Astrocyte (in vitro differentiated cells and primary cell): ENCODE measurements at regions not wholly inside any gene's neighbourhood (a gene's known extent, or its start where the extent isn't known, plus 50 kb on each side); places are given as distances from the start of the nearest gene placed in this dataset.

Experiments
- DNase-seq: peaks from one replicate; pipeline ENCODE4 v3.0.0-alpha.2; 2010; ENCODE audit warnings: low read depth
- FAIRE-seq: peaks from 2 replicates; lab custom pipeline; 2011; peaks lifted over from hg19 to GRCh38; lab: Jason Lieb, UNC
- H2AFZ ChIP-seq: 2 replicates; pipeline ENCODE4 v1.6.0; 2012; ENCODE audit warnings: low read depth, low read length, inconsistent platforms
- H3K27ac ChIP-seq: 2 replicates; pipeline ENCODE4 v1.5.1; 2011; ENCODE audit warnings: low read depth, low read length, inconsistent platforms
- H3K27me3 ChIP-seq: 2 replicates; pipeline ENCODE4 v1.6.0; 2011; ENCODE audit warnings: low read length, inconsistent platforms; ENCODE audit not compliant: insufficient read depth
- H3K36me3 ChIP-seq: 2 replicates; pipeline ENCODE4 v1.5.1; 2011; ENCODE audit warnings: low read length, inconsistent platforms; ENCODE audit not compliant: insufficient read depth
- H3K4me1 ChIP-seq: 2 replicates; pipeline ENCODE4 v1.5.1; 2011; ENCODE audit warnings: low read length, inconsistent platforms; ENCODE audit not compliant: insufficient read depth
- H3K4me2 ChIP-seq: 2 replicates; pipeline ENCODE4 v1.6.0; 2012; ENCODE audit warnings: low read length, inconsistent platforms
- H3K4me3 ChIP-seq: 2 replicates; pipeline ENCODE4 v1.5.1; 2011; ENCODE audit warnings: low read depth, mild to moderate bottlenecking, low read length, inconsistent platforms; ENCODE audit not compliant: insufficient read depth
- H3K79me2 ChIP-seq: 2 replicates; pipeline ENCODE4 v1.6.0; 2012; ENCODE audit warnings: mild to moderate bottlenecking, low read length, inconsistent platforms; ENCODE audit not compliant: insufficient read depth
- H3K9ac ChIP-seq: 2 replicates; pipeline ENCODE4 v1.6.0; 2012; ENCODE audit warnings: mild to moderate bottlenecking, low read length, inconsistent platforms
- H3K9me3 ChIP-seq: 2 replicates; pipeline ENCODE4 v1.5.1; 2012; ENCODE audit warnings: low read depth, mild to moderate bottlenecking, low read length, inconsistent platforms; ENCODE audit not compliant: insufficient read depth
- H4K20me1 ChIP-seq: 2 replicates; pipeline ENCODE4 v1.6.0; 2012; ENCODE audit warnings: low read length, inconsistent platforms; ENCODE audit not compliant: insufficient read depth
- H3K27ac Mint-ChIP-seq: one replicate; pipeline ENCODE4 v1.8.0; 2021; ENCODE audit warnings: mild to moderate bottlenecking, mixed read lengths; ENCODE audit not compliant: unreplicated experiment
- H3K27me3 Mint-ChIP-seq: one replicate; pipeline ENCODE4 v1.8.0; 2021; ENCODE audit warnings: low read depth, mixed read lengths; ENCODE audit not compliant: unreplicated experiment
- H3K36me3 Mint-ChIP-seq: one replicate; pipeline ENCODE4 v1.8.0; 2021; ENCODE audit warnings: low read depth, mixed read lengths; ENCODE audit not compliant: unreplicated experiment
- H3K4me1 Mint-ChIP-seq: one replicate; pipeline ENCODE4 v1.8.0; 2021; ENCODE audit warnings: low read depth, mixed read lengths; ENCODE audit not compliant: unreplicated experiment
- H3K4me3 Mint-ChIP-seq: one replicate; pipeline ENCODE4 v1.8.0; 2021; ENCODE audit warnings: mild to moderate bottlenecking, moderate library complexity, mixed read lengths; ENCODE audit not compliant: unreplicated experiment
- H3K9me3 Mint-ChIP-seq: one replicate; pipeline ENCODE4 v1.8.0; 2021; ENCODE audit warnings: mild to moderate bottlenecking, mixed read lengths; ENCODE audit not compliant: unreplicated experiment
- EZH2 ChIP-seq: IDR thresholded peaks from 2 replicates; pipeline ENCODE4 v1.6.1; 2012; ENCODE audit warnings: mild to moderate bottlenecking, low read length, inconsistent platforms; ENCODE audit not compliant: insufficient read depth
- TF ChIP-seq, protein P1 (sequence below): IDR thresholded peaks from 2 replicates; pipeline ENCODE4 v1.5.1; 2011; ENCODE audit warnings: low read depth, mild to moderate bottlenecking, inconsistent platforms, low read length, moderate library complexity; ENCODE audit not compliant: insufficient read depth

DNA sequence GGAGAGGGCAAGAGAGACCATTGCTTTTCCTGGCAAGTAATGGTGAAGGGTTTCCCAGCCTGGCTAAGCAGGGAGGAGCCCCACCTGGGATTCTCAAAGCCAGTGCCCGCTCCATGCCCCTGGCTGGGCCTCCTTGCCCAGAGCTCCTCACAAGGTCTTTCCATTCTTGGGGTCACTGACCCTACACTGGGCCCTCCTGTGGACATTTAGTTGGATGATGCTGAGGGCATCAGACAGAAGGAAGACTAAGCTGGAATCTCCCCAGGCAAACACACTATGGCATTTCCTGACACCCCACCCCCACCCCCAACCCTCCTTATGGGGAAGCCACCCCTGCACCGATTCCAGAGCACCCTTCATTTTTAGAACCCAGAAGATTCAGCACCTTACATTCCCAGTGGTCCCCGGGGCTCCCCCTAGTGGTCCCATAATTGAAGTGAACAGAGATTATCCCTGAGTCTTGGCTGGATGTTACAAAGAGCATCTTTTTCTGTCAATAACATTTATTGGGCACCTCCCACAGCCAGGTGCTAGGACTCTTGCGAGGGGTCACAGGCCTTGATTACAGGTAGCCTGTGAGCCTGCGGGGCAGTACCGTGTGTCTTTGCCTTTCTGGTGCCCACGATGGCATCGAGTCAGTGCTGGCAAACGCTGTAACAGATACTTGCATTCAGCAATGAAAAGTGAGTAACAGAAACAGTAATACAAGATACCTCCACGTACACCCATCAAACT lies 548.5 kb downstream of the BUD13 start:
- no peak overlapping the region for H3K4me3 Mint-ChIP-seq
- DNase-seq (no peak), FAIRE-seq (no peak)
- H3K36me3 Mint-ChIP-seq = no peaks in the 10 kb centered on the region
- H3K27me3 ChIP-seq = peaks cover 4% of the 10 kb centered on the region
- H3K27me3 Mint-ChIP-seq = peaks cover 16% of the 10 kb centered on the region
- TF ChIP-seq, protein P1, sequence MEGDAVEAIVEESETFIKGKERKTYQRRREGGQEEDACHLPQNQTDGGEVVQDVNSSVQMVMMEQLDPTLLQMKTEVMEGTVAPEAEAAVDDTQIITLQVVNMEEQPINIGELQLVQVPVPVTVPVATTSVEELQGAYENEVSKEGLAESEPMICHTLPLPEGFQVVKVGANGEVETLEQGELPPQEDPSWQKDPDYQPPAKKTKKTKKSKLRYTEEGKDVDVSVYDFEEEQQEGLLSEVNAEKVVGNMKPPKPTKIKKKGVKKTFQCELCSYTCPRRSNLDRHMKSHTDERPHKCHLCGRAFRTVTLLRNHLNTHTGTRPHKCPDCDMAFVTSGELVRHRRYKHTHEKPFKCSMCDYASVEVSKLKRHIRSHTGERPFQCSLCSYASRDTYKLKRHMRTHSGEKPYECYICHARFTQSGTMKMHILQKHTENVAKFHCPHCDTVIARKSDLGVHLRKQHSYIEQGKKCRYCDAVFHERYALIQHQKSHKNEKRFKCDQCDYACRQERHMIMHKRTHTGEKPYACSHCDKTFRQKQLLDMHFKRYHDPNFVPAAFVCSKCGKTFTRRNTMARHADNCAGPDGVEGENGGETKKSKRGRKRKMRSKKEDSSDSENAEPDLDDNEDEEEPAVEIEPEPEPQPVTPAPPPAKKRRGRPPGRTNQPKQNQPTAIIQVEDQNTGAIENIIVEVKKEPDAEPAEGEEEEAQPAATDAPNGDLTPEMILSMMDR = peak; percentile 62
- TF ChIP-seq EZH2 = no peak
- peaks cover 3% of the 10 kb centered on the region for H3K9me3 ChIP-seq
- H3K27ac Mint-ChIP-seq = no peak overlapping the region
- no peaks in the 10 kb centered on the region for H3K9me3 Mint-ChIP-seq
- no peak overlapping the region for H3K4me3 ChIP-seq
- H2AFZ ChIP-seq = no peak overlapping the region
- peaks cover 14% of the 10 kb centered on the region for H3K4me1 Mint-ChIP-seq
- H4K20me1 ChIP-seq = no peaks in the 10 kb centered on the region
- H3K4me2 ChIP-seq = no peak overlapping the region
- H3K79me2 ChIP-seq = no peaks in the 10 kb centered on the region
- H3K36me3 ChIP-seq = no peaks in the 10 kb centered on the region
- H3K4me1 ChIP-seq = peaks cover 7% of the 10 kb centered on the region
- H3K27ac ChIP-seq = no peak overlapping the region
- H3K9ac ChIP-seq = no peak overlapping the region

- Mint-ChIP-seq H3K27me3 (peaks cover 18% of the 10 kb centered on the region), H3K9me3 (peaks cover 13% of the 10 kb centered on the region), H3K4me3 (no peak overlapping the region), H3K36me3 (peaks cover 2% of the 10 kb centered on the region), H3K4me1 (peaks cover 15% of the 10 kb centered on the region), H3K27ac (no peak overlapping the region)
- Histone ChIP-seq H3K79me2 (no peaks in the 10 kb centered on the region), H2AFZ (no peak overlapping the region), H3K4me2 (no peak overlapping the region), H3K27ac (no peak overlapping the region), H3K36me3 (no peaks in the 10 kb centered on the region), H3K4me1 (peaks cover 7% of the 10 kb centered on the region), H3K4me3 (no peak overlapping the region), H3K9ac (no peak overlapping the region), H3K27me3 (peaks cover 5% of the 10 kb centered on the region), H3K9me3 (peaks cover 3% of the 10 kb centered on the region), H4K20me1 (no peaks in the 10 kb centered on the region)
- TF ChIP-seq, protein P1 = no peak
- TF ChIP-seq EZH2 = no peak
- FAIRE-seq = no peak
- DNase-seq = peak; percentile 36
Observed at GRCh38 chr11:116221351-116221750, 551.4 kb downstream of the BUD13 start.

- H3K9ac ChIP-seq = no peak overlapping the region
- H3K27me3 Mint-ChIP-seq = peaks cover 25% of the 10 kb centered on the region
- no peak overlapping the region for H3K4me3 ChIP-seq
- no peaks in the 10 kb centered on the region for H4K20me1 ChIP-seq
- H3K4me3 Mint-ChIP-seq = no peak overlapping the region
- TF ChIP-seq EZH2 = no peak
- TF ChIP-seq, protein P1 = no peak
- no peaks in the 10 kb centered on the region for H3K4me1 ChIP-seq
- H2AFZ ChIP-seq = no peak overlapping the region
- peaks cover 3% of the 10 kb centered on the region for H3K9me3 ChIP-seq
- peaks cover 5% of the 10 kb centered on the region for H3K27me3 ChIP-seq
- H3K27ac ChIP-seq = no peak overlapping the region
- peaks cover 2% of the 10 kb centered on the region for H3K36me3 Mint-ChIP-seq
- no peaks in the 10 kb centered on the region for H3K36me3 ChIP-seq
- H3K4me2 ChIP-seq = no peak overlapping the region
- H3K9me3 Mint-ChIP-seq = peaks cover 13% of the 10 kb centered on the region
- DNase-seq (peak; percentile 29), FAIRE-seq (no peak)
- H3K79me2 ChIP-seq = no peaks in the 10 kb centered on the region
- peaks cover 7% of the 10 kb centered on the region for H3K4me1 Mint-ChIP-seq
- H3K27ac Mint-ChIP-seq = no peak overlapping the region
Observed at GRCh38 chr11:116219171-116219635, 553.6 kb downstream of the BUD13 start.
